GM18870 (cell line): ENCODE measurements at regions not wholly inside any gene's neighbourhood (a gene's known extent, or its start where the extent isn't known, plus 50 kb on each side); places are given as distances from the start of the nearest gene placed in this dataset.

ENCODE experiments used
- ATAC-seq: cut with Tn5 transposase; IDR thresholded peaks from one replicate; pipeline ENCODE4 v1.9.1; 2021; ENCODE audit warnings: moderate library complexity; ENCODE audit not compliant: unreplicated experiment

DNA sequence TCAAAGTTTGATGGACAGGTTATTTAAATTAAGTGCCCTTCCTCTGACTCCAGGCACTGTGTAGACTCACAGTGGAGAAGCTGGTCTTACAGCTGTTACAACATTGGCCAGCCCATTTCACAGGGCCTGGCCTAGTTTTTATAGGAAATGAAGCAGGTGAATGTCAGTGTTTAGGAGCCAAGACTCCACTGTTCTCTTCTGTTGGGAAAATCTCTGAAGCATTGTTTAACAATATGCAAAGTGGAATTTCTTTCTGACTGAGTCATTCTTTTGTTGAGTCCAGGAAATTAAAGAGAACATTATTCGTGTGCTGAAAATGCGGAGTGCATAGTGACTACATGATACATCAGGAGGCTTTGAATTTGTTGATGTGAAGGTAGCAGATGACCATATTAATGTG lies 64.7 kb downstream of the ARRDC4 start:
- ATAC-seq, result no peak

DNA sequence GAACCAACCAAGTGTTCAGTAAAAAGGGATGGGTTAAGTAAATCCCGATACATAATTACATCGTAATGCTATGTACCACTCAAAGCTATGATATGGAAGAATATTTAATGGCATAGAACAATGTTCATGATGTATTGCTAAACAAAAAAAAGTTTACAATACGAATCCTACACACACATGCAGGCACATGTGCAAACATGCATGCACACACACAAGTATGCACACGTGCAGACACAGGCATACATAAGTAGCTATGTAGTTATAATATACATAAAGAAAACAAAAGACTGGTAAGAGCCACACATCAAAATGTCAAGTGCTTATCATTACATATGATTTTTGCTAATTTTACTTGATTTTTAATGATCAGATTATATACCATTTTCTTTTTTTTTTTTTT lies 74.2 kb downstream of the ARRDC4 start:
- no peak for ATAC-seq

DNA sequence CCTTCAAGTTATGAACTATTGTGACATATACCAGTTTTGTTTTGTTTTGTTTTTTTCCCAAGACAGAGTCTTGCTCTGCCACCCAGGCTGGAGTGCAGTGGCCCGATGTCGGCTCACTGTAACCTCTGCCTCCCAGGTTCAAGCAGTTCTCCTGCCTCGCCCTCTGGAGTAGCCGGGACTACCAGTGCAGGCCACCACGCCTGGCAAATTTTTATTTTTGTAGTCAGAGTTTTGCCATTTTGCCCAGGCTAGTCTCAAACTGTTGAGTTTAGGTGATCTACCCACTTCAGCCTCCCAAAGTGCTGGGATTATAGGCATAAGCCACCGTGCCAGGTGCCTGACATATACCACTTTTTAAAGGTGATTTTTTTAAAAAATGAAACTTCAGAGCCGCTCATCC lies 74.6 kb downstream of the ARRDC4 start:
- no peak for ATAC-seq

DNA sequence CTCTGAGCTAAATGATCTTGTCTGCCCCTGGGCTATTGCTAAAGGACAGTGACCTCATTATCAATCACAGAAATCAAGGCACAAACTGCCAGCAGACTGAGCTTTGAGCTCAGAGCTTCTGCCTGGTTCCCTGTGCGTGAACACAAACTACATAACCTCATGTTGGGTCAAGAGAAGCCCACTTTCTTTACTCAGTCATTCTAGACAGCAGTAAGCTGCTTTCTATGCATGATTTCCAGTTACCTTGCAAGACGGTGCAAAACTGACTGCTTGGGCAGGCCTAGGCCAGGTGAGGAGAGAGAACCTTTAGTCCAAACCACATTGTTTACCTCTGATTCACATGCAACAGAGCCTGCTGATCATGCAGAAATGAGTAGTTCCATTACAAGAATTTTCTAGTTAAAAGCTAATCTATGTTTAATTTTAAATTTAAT lies 75.1 kb downstream of the ARRDC4 start:
- ATAC-seq, result no peak

DNA sequence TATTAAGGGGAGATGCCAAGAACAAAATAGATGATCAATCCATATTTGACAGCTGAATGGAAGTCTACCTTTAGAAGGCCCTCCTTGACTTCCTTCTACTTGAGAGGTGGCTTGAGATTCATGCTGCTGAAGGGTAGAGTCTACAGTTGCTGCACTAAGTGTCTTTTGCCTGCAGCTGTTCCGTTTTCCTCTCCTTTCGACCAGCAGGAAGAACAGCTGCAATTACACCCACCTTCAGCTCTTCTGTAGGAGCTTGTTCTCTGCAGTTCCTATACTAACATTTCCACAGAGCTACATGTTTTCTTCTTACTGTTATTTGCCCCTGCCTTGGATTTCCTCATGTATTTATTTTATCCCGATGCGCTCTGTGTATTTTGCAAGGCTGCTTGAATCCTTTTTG lies 79.1 kb downstream of the ARRDC4 start:
- ATAC-seq, result no peak

DNA sequence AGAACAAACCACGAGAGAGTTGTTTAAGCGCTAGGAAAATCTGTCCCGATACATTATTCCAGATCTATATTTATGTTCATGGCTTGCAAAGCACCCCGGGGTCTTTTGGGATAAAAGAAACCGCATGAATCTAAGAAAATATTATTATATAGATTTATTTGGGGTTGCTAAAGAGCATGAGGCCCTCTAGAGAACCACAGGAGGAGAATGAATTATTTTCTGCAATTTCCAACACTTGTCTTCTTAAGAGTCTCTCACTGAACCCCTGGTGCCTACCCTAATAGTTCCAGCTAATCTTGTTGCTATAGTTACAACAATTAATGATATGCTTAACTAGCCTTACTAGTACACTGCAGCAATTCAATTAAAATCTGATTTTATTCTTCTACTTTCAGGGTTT lies 79.6 kb downstream of the ARRDC4 start:
- ATAC-seq, result no peak

DNA sequence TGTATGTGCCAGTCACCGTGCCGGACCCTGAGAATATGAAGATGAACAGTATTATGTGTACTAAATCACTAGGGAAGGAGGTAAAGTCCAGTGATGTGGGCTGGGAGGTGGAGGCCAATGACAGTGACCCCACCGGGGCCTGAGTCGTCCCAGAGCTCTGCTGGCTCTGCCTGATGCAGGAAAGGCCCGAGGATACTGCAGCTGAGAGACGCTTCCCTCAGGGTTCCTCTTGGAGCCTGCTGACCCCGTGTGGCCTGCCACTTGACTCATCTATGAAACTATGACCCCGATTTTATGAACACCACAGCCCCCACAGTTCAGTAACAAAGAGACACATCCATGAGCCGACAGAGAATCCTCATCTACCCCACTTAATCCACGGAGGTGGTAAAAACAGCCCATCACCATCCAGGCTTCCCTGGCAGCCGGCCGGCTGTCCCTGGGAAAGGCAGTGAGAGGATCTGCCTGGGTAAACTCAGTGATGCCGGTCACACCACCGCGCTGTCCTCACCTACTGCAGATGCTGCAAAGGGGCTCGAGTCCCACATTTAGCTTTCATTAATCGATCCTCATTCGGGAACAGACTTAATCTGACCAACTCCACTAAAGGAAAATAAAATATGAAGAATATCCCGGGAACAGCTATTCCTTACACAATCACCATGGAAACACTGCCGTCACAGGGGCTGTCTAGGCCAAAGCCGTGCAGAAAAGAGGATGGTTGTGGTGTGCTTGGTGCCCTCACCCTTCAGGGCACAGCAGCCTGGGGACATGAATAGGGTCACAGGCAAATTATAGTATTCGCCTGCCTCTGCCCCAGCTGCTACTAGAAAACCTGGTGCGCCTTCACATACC lies 82.9 kb downstream of the ARRDC4 start:
- ATAC-seq, result no peak

DNA sequence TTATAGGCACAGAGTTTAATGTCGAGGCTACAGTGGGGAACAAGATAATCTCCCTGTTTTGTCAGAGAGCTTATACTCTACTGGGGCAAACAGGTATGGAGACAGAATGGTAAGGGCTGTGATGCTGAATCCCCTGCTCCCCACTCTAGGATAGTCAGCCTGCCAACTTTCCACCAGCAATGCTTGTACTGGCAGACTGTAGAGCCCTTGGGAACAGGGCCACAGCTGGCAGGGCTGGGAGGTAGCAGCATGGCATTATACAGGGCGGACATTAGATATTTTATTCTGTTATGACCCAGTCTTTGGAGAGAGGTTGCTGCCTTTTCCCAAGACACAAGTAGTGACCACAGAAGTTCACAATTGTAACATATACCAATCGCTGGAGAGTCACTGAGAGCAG lies 91.2 kb downstream of the ARRDC4 start:
- no peak for ATAC-seq

DNA sequence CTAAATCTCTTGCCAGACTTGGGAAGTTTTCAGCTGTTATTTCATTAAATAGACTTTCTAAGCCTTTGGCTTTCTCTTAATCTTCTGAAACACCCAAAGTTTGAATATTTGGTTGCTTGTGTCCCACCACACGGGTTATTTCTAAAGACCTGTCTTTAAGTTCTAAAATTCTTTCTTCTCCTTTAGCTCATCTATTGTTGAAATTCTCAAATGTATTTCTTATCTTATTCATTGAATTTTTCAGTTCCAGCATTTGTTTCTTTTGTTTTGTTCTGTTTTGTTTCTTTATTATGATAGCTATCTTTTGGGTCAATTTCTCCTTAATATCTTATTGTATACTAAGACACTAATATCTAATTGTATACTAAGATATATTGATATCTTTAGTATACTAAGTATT lies 97.0 kb downstream of the ARRDC4 start:
- ATAC-seq, result no peak

DNA sequence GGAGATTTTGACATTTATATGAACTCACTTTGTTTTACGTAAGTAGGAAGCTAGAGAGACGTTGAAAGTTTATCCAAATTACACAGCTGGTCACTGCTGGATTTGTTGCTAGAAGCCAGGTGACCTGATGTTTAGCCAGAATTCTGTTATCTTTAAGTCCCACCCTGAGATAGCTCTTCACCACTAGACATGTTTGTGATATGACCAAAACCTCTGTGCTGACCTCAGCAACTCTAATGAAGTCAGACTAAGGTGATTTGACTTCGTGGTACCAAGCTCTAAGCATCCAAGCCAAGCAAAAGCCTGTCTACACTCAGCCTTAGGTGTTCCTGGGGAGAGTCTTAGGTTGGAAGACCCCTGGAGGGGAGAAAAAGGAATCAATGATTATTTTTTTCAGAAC lies 102.4 kb downstream of the ARRDC4 start:
- ATAC-seq, result no peak

DNA sequence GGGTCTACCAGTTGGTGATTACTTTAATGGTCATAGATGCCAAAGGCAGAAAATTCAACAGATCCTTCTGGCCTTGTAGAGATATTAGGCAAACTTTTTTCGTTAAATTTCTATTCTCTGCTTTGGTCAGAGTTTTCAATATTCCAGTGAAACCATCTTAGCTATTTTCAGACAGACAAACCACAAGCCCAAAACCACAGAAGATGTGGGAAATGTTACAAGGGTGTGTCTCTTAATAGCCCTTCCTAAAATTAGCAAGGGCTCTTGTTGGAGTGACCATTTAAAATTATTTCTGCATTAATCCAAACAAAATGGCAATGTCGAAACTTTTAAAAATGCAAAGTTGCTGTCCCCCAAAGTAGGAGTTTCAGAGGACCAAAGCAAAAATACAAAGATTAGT lies 102.8 kb downstream of the ARRDC4 start:
- no peak for ATAC-seq

DNA sequence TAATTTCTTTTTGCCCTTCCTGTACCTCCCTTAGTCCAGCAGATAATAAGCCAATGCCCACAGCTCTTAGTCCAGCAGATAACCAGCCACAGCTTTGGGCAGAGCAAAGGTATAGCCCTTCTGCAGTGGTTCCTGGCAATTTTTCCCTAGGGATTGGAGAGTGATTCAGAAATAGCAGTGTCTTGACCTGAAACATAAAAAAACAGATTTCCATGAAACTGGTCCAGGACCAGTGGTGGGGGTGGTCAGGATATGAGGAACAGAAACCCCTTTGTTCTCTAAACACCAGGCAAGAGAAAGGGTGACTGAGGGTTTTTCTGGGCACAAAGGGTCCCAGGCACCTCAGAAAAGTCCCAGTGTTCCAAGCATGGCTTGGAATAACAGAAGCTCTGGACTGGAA lies 103.4 kb downstream of the ARRDC4 start:
- ATAC-seq, result no peak

DNA sequence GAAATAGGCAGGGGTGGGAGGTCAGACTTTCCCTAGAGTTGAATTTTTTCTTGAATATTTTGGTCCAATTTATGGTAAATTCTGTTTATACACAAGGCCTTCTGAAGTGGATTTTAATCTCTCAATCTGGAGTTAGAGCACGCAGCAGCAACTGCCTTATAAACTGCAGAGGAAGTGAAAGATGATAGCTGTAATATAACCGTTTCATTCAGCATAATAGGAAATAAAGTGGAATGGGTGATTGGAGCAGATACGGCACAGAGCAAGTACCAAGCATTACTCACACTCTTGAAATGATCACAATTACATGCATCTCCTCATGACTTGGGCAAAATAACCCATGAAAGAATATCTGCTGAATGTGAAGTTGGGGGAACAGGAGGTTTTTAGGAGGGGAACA lies 106.8 kb downstream of the ARRDC4 start:
- ATAC-seq, result no peak

DNA sequence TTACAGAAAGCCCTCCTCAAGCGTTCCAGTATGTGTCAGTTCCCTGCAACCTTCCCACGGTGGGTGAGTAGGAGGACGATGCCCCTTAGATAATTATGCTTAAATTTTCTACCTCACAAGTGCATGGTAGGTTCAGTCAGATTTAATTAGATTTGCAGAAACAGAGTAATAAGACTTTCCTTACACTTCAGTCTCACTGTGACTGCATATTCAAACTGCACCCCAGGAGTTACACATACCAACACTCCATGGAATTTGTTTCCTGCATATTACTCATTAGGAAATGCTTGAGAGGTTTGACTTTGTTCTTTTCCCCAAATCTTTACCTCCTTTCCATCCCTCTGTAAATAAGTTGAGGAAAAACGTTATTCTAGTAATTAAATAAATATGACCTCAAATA lies 108.8 kb downstream of the ARRDC4 start:
- no peak for ATAC-seq

DNA sequence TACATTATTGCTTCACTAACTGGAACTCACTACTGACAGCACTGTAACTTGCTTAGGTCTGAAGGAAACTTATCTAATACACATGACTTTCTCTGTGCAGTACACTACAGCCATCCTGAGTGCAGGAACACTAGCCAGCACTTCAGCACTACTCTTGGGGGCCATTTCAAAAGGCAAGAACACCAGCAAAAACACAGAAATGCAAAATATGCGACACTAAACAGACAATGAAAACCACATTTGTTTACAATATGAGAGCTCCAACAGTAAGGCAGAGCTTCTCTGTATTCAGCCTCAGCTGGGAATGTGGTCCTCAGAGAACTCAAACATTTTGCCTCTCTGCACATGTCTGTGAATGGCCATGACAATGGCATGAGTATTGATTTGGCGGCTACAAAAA lies 109.6 kb downstream of the ARRDC4 start:
- ATAC-seq, result no peak

DNA sequence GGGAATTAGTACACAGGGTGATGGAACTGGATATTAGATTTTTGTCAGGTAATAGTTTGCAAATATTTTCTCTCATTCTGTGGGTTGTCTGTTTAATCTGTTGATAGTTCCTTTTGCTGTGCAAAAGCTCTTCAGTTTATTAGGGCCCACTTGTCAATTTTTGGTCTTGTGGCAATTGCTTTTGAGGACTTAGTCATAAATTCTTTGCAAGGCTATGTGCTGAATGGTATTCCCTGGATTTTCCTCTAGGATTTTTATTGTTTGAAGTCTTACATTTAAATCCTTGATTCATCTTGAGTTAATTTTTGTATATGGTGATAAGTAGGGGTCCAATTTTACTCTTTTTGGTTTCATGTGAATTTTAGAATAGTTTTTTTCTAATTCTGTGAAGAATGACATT lies 111.3 kb downstream of the ARRDC4 start:
- ATAC-seq, result no peak

DNA sequence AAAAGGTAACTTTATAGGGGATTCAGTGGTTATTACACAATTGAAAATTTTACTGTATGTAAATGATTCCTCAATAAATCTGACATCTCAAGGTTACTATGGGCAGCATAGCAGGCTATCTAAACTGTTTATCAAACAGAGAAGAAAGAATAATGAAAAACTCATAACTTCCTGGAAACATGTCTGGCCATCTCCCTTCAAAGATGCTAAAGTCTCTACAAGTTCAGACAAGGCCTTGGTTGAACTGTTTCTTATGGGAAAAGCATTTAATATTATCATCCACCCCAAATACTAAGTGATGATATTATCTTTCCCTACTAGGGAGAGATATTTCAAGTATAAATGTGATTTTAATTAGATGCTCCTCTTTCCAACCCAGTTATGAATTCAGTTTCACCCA lies 114.9 kb downstream of the ARRDC4 start:
- ATAC-seq, result no peak

DNA sequence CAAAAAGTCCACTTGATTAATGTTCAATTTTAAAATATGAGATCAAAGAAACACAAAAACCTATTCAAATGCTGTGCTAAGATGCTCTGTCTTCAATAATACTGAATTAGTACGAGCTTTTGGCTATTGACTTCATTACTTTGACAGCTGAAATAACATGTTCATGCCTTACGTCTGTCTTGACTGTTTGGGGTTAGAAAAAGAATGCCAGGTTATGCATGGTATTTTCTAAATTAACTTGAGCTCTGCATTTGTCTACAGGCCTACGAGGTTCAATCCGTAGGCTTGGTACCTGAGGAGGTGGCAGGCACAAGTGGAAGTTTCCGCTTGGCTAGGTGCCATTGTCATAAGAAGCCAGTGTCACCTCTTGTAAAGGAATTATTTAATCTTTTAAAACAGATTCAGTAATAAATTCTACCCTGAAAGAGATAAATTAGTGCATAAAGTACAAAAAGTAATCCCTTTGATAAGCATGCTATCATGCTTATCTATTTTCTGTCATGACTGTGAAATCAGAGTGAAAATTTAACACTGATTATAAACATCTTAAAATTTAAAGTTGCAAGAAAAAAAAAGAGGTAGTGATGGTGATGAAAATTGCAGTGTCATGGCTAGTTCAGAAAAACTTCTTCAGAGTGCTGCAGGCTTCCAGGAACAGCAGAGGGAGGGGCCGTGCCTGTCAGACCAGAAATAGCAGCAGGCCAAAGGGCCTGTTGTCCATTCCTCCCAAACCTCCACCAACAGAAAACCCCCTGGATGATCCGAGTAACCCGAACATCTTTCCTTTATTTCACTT lies 115.7 kb downstream of the ARRDC4 start:
- ATAC-seq, result no peak

DNA sequence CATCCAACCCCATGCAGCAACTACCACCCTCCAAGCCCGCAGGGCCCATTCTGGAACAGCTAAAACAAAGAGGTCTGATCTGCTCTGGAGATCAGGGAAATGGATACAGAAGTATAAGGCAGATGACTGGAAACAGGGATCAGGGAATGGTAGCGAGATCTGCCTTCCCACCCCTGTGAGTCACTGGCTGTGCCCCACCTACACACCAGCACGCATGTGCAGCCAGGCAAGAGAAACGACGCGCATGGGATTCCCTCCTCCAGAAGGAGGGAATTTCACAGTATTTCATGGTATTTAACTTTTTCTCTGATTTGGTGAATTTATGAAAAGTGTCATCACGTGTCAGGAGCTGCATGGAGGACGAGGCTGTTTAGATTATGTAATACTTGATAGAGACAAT lies 116.7 kb downstream of the ARRDC4 start:
- ATAC-seq, result no peak

DNA sequence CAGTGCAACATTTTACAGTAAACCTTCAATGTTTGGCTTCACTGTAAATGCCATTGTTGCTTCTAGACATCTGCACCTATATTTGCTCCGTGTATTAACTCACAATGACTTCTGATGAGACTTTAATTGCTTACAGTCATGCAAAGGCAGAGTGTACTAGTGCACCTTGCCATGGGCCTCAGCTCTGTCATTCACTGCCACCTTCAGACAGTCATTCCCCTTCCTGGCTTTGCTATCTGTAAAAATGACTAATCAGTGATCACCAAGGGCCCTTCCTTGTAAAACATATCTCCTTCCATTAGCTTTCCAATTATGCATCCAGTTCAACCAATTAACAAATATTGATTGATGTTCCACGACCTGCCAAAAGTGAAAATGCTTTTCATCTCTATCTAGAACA lies 120.3 kb downstream of the ARRDC4 start:
- ATAC-seq, result no peak

DNA sequence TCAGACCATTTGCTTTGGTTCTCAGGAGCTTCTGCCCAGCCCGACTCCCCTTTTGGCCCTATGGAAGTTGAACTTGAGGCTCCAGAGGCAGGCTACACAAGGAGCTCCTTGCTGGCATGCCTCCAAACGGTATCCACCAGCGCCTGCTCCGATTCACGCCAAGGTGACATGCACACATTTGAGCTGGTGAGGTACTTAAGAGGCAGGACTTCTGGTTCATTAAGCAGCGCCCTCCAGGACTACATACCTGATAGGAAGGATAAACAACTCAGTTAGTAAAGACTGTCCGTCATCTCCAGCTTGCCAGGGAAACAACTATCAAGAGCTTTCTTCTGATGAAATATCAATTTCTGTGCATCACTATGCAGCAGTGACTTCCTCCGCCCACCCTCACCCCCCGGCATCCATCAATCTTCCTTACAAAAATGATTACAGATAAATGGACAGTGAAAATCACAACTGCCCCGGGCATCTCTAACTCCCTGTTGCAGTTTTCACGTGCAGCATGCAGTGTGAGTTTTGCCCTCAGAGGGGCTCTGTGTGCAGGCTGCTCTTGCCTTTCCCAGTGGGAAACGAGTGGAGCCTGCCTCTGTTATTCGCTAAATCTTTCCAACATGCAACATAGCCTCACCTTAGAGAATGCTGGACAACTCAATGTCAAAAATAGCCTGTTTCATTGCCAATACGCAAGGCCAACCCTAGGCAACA lies 122.9 kb downstream of the ARRDC4 start:
- no peak for ATAC-seq
